Endothelial cell (in vitro differentiated cells): ENCODE measurements at regions not wholly inside any gene's neighbourhood (a gene's known extent, or its start where the extent isn't known, plus 50 kb on each side); places are given as distances from the start of the nearest gene placed in this dataset.

Source experiments
- DNase-seq: peaks from one replicate; pipeline ENCODE4 v3.0.0; 2021; ENCODE audit warnings: low spot score
- H3K27ac Mint-ChIP-seq: one replicate; pipeline ENCODE4 v1.8.0; 2021; ENCODE audit warnings: mixed read lengths, inconsistent platforms; ENCODE audit not compliant: unreplicated experiment
- H3K27me3 Mint-ChIP-seq: one replicate; pipeline ENCODE4 v1.8.0; 2021; ENCODE audit warnings: mild to moderate bottlenecking, moderate library complexity, mixed read lengths, inconsistent platforms; ENCODE audit not compliant: unreplicated experiment
- H3K36me3 Mint-ChIP-seq: one replicate; pipeline ENCODE4 v1.8.0; 2021; ENCODE audit warnings: mild to moderate bottlenecking, low read depth, mixed read lengths, inconsistent platforms; ENCODE audit not compliant: unreplicated experiment
- H3K4me1 Mint-ChIP-seq: one replicate; pipeline ENCODE4 v1.8.0; 2021; ENCODE audit warnings: mild to moderate bottlenecking, mixed read lengths, inconsistent platforms; ENCODE audit not compliant: unreplicated experiment
- H3K4me3 Mint-ChIP-seq: one replicate; pipeline ENCODE4 v1.8.0; 2021; ENCODE audit warnings: mild to moderate bottlenecking, mixed read lengths, inconsistent platforms; ENCODE audit not compliant: unreplicated experiment
- H3K9me3 Mint-ChIP-seq: one replicate; pipeline ENCODE4 v1.8.0; 2021; ENCODE audit warnings: mixed read lengths, inconsistent platforms; ENCODE audit not compliant: unreplicated experiment
- TF ChIP-seq, protein P1 (sequence below): fragments of 200-600 bp; sonication (generic); IDR thresholded peaks from one replicate; pipeline ENCODE4 v1.5.0; 2021; ENCODE audit warnings: antibody characterized with exemption; ENCODE audit not compliant: unreplicated experiment

DNA sequence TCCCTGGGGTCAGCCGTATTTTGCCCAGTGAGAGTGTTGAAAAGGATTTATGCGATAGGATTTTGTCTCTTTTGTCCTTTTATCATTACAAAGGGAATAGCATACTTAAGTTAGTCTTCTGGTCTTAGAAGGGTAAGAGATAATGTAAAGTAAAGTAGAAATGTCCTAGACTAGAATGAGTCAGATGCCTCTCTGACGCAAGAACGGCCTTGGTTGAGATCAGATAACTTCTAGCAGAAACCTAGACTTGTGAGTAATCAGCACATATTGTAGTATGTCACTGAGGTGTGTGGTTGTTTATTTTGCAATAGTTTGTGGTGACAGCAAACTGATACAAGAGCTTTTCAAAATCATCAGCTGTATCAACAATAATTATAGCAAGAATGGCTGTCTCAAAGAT lies 866.1 kb downstream of the NSUN3 start:
- H3K9me3 Mint-ChIP-seq, result no peaks in the 10 kb centered on the region
- no peak for DNase-seq
- H3K27ac Mint-ChIP-seq, result no peak overlapping the region
- no peaks in the 10 kb centered on the region for H3K27me3 Mint-ChIP-seq
- H3K4me1 Mint-ChIP-seq, result no peaks in the 10 kb centered on the region
- H3K4me3 Mint-ChIP-seq, result no peak overlapping the region
- TF ChIP-seq, protein P1, sequence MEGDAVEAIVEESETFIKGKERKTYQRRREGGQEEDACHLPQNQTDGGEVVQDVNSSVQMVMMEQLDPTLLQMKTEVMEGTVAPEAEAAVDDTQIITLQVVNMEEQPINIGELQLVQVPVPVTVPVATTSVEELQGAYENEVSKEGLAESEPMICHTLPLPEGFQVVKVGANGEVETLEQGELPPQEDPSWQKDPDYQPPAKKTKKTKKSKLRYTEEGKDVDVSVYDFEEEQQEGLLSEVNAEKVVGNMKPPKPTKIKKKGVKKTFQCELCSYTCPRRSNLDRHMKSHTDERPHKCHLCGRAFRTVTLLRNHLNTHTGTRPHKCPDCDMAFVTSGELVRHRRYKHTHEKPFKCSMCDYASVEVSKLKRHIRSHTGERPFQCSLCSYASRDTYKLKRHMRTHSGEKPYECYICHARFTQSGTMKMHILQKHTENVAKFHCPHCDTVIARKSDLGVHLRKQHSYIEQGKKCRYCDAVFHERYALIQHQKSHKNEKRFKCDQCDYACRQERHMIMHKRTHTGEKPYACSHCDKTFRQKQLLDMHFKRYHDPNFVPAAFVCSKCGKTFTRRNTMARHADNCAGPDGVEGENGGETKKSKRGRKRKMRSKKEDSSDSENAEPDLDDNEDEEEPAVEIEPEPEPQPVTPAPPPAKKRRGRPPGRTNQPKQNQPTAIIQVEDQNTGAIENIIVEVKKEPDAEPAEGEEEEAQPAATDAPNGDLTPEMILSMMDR, result no peak
- no peaks in the 10 kb centered on the region for H3K36me3 Mint-ChIP-seq

DNA sequence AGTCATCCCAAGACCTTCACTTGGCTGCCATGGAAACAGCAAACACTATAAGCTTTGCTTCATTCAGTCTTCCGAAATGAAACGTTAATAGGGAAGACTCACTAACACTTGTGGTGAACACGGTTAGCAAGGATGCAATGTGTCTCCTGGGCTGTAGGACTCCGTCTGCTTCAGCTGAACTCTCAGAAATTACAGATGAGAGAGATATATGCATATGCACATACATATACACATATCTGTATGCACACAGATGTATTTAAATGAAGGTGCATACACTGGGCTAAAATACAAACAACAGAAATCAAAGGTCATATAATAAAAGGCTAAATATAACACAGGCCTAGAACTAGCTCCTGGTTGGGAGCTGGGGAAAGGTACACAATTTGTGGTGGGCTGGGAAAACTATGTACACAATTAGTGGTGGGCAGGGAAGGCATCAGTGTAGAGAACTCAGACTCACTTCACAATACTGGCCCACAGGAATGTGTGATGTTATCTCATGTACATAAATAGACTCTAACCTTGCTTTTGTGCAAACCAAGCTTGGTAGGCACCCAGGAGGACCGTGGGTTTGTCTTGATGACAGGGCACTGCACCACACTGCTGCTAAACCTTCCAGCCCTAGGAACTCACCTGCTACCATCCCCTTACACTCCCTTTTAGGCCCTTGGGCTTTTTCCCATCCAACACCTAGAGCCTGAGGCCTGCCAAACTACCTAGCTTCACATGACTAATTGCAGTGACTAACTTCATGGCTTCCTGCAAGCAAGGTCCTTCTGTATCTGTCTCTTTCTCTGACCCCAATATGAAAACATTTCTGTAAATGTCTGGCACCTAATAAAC lies 873.1 kb downstream of the NSUN3 start:
- Mint-ChIP-seq H3K36me3 (no peaks in the 10 kb centered on the region), H3K27me3 (no peaks in the 10 kb centered on the region), H3K27ac (no peak overlapping the region), H3K4me1 (no peaks in the 10 kb centered on the region), H3K4me3 (no peak overlapping the region), H3K9me3 (no peaks in the 10 kb centered on the region)
- no peak for DNase-seq
- TF ChIP-seq, protein P1, result no peak

DNA sequence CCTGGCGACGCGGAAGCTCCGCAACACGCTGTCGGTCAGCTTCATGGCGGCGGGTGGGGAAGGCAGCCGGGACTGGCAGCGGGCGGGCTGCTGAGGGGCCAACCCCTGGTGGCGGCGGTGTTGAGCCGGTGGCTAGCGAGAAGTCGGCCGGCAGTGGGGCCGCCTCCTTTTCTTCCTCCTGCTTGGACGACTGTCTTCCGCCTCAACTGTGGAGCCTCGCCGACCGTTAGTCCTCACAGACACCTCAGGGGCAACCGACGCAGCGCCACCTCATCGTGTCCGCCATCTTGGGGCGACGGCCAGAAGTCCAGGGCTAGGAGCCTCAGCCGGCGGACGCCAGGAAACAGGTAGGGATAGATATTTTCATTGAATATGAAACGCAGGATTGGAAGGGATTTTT lies 875.1 kb downstream of the NSUN3 start:
- TF ChIP-seq, protein P1, result no peak
- Mint-ChIP-seq H3K9me3 (no peaks in the 10 kb centered on the region), H3K4me3 (no peak overlapping the region), H3K4me1 (no peaks in the 10 kb centered on the region), H3K36me3 (no peaks in the 10 kb centered on the region), H3K27me3 (no peaks in the 10 kb centered on the region), H3K27ac (no peak overlapping the region)
- DNase-seq, result no peak

DNA sequence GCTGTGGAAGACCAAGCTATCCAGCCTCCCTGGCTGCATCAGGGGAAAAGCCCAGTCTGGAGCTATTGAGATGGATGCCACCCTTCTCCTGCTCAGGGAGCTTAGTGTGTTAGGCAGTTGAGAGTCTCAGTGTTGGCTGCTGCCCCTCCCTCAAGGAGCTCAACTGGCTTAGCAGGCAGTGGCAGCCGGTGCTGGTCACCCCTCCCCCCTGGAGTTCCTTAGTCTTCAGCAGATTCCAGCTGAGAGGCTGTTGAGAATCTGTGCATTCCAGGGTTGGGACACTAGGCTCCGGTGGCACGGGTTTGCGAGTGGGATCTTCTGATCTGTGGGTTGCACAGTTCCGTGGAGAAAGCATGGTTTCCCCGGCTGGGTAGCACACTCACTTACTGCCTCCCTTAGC lies 883.8 kb downstream of the NSUN3 start:
- Mint-ChIP-seq H3K36me3 (no peaks in the 10 kb centered on the region), H3K4me3 (no peak overlapping the region), H3K27ac (no peak overlapping the region), H3K27me3 (no peaks in the 10 kb centered on the region), H3K9me3 (no peaks in the 10 kb centered on the region), H3K4me1 (no peaks in the 10 kb centered on the region)
- no peak for DNase-seq
- TF ChIP-seq, protein P1, result no peak

DNA sequence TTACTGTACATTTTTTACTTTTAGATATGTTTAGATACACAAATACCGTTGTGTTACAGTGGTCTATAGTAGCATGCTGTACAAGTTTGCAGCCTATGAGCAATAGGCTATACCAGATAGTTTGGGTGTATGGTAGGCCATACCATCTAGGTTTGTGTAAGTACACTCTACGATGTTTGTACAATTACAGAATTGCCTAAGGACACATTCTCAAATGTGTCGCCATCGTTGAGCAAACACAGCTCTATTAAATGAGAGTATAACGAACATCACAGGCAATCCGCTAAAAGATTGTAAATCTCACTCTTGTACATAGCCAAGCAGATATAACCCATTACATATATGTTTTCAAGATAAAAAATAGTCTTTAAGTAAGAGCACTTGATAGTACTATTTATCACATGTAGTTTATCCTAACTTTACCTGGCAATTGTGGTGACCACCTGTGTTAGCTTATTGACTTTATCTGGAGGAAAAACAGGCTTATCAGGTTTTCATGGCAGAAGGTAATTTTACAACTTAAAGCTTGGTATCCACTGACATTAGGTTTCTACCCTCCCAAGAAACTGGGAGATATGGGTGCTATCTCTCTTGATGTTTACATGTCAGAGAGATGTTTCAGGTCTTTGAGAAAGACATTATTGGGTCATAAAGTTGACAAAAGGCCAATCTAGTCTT lies 898.7 kb downstream of the NSUN3 start:
- no peak overlapping the region for H3K27ac Mint-ChIP-seq
- TF ChIP-seq, protein P1, result no peak
- H3K4me3 Mint-ChIP-seq, result no peak overlapping the region
- no peaks in the 10 kb centered on the region for H3K36me3 Mint-ChIP-seq
- H3K27me3 Mint-ChIP-seq, result no peaks in the 10 kb centered on the region
- no peaks in the 10 kb centered on the region for H3K9me3 Mint-ChIP-seq
- no peak for DNase-seq
- no peaks in the 10 kb centered on the region for H3K4me1 Mint-ChIP-seq
